Spinal cord (tissue), 9 donors: ENCODE measurements at regions not wholly inside any gene's neighbourhood (a gene's known extent, or its start where the extent isn't known, plus 50 kb on each side); places are given as distances from the start of the nearest gene placed in this dataset.
A peak's percentile ranks its signal among the peaks of the same experiment; 100 is the strongest.

ENCODE experiments used
- DNase-seq, 6 donors: peaks; one replicate each; pipeline versions ENCODE4 v3.0.0 to v3.0.0-alpha.2; 2013 to 2015; ENCODE audit warnings: low spot score in 6 of 6, low read depth in 4 of 6
- H3K27ac ChIP-seq: one replicate; pipeline ENCODE4 v1.5.1; 2013; ENCODE audit warnings: low read depth, low read length, control low read depth
- H3K27me3 ChIP-seq: one replicate; pipeline ENCODE4 v1.6.1; 2013; ENCODE audit warnings: low read length; ENCODE audit not compliant: control insufficient read depth, insufficient read depth
- H3K36me3 ChIP-seq: one replicate; pipeline ENCODE4 v1.6.1; 2013; ENCODE audit warnings: low read length; ENCODE audit not compliant: control insufficient read depth, insufficient read depth
- H3K4me1 ChIP-seq: one replicate; pipeline ENCODE4 v1.6.1; 2013; ENCODE audit warnings: low read length; ENCODE audit not compliant: control insufficient read depth, insufficient read depth
- H3K4me3 ChIP-seq: one replicate; pipeline ENCODE4 v1.5.1; 2013; ENCODE audit warnings: low read depth, low read length, control low read depth
- H3K9me3 ChIP-seq: one replicate; pipeline ENCODE4 v1.6.1; 2013; ENCODE audit warnings: low read length; ENCODE audit not compliant: control insufficient read depth, insufficient read depth
- WGBS: methylation state at CpG from one replicate; pipeline ENCODE4 v1.1.5; 2013; ENCODE audit warnings: missing lambda C conversion rate; ENCODE audit not compliant: insufficient coverage; 5-methylcytosine and 5-hydroxymethylcytosine counted together
- donor health status: healthy.

DNA sequence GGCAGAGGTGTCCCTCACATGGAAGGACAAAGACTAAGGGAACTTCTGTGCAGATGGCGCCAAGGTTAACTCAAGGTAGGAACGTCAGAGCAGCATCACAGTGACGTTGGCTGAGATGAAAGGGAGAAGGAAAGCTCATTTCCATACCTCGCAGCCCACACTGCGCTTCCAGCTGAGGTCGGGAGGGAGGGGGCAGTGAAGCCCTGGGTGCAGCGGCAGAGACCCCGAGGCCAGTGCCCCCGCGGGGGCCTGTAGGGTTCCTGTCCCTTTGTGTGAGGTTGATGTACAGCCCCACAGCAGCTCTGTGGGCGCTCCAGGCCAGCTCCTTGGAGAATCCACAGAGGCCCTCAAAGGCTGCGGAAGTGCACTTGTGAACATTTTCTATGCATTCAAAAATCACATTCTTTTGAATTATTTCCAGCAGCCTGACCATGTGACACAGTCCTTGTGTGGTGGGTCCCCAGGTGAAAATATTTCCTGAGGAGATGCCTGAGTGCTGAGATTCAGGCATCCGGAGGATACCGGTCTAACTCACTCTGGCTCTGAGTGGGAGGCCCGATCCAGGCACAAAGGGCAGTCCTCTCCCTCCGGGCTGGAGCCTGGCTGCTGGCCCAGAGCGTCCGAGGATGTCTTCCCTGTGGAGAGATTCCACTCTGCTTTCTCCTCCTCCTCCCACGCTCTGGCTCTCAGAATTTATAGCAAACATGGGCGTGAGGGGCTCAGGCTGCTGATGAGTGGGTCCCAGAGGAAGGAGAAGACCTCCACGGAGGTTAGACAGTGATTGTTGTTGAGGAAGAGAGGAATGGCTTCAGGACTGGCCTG lies 150.7 kb downstream of the ICE1 start:
- no peaks in the 10 kb centered on the region for H3K9me3 ChIP-seq
- no peaks in the 10 kb centered on the region for H3K27me3 ChIP-seq
- H3K4me3 ChIP-seq, result no peak overlapping the region
- 28% methylated on average over 13 of the region's 21 CpGs for WGBS
- peak in 2 of 6 donors; percentile 43 to 79 for DNase-seq
- no peak overlapping the region for H3K27ac ChIP-seq
- H3K4me1 ChIP-seq, result peaks cover 23% of the 10 kb centered on the region
- no peaks in the 10 kb centered on the region for H3K36me3 ChIP-seq

DNA sequence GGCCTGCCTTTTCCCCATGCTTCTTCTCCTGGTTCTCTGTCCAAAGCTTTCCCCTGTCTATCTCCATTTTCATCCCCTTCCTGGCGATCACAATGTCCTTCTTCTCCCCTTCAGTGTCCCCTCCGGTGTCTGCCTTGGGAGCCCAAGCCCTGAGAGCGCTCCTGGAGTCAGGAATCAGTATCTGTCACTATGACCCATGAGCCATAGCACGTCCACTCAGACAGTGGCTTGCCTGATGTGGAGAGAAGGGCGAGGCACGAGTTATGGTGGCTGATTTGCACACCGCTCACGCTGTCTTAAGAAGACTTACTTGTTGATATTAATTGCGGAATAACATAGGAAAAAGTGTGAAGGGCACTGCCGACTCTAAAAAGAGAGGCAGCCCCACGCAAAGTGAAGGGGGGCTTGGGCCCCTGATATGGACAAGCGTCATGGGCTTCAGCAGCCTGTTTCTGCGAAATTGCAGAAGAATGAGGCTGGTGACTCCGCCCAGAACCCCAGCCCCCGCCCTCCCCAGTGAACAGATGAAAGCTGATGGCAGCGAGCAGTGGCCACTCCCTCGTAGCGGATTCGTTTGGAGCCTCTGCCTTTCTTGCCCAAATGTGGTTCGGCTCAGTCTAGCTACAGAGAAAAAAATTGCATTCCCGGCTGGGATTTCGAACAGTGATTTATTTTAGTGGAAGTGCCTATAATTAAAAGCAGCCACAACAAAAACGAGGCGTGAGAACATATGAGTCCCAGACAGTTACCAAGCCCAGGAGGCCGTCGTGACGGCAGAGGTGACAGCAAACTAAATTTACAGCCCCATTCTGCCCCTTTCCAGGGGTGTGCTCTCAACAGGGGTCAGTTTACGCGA lies 149.8 kb downstream of the ICE1 start:
- DNase-seq, result peak in 2 of 6 donors; percentile 57 to 84
- no peak overlapping the region for H3K27ac ChIP-seq
- no peaks in the 10 kb centered on the region for H3K36me3 ChIP-seq
- 44% methylated on average over 18 of the region's 29 CpGs for WGBS
- H3K27me3 ChIP-seq, result no peaks in the 10 kb centered on the region
- H3K4me1 ChIP-seq, result peaks cover 23% of the 10 kb centered on the region
- no peaks in the 10 kb centered on the region for H3K9me3 ChIP-seq
- H3K4me3 ChIP-seq, result no peak overlapping the region

- H3K36me3 ChIP-seq, result no peaks in the 10 kb centered on the region
- no peak overlapping the region for H3K27ac ChIP-seq
- no peak overlapping the region for H3K4me3 ChIP-seq
- 96% methylated on average over 6 of the region's 8 CpGs for WGBS
- no peaks in the 10 kb centered on the region for H3K27me3 ChIP-seq
- no peaks in the 10 kb centered on the region for H3K9me3 ChIP-seq
- peaks cover 23% of the 10 kb centered on the region for H3K4me1 ChIP-seq
- DNase-seq, result no peak
These were observed 148.2 kb downstream of the ICE1 start for GRCh38 chr5:5570646-5571045.

DNA sequence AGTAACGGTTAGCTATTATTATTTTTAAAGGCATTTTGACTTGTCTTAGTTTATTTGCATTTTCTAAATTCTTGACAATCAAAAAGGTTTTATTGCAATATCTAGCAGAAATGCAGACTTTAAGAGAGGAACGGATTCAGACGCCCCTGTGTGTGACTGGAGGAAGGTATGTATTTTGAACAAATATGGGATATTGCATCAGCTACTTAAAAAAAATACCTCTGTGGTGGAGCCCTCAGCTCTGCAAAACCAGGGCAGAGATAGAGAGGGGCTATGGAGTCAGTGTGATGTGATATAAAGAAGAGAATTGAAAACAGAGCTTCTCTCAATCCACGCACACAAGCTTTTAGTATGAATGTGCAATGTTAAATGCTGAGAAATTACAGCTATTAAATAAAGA lies 142.4 kb downstream of the ICE1 start:
- H3K27ac ChIP-seq, result no peak overlapping the region
- no peaks in the 10 kb centered on the region for H3K4me1 ChIP-seq
- H3K4me3 ChIP-seq, result no peak overlapping the region
- H3K27me3 ChIP-seq, result no peaks in the 10 kb centered on the region
- no CpG with 5 or more reads among the region's 4 CpGs for WGBS
- H3K9me3 ChIP-seq, result no peaks in the 10 kb centered on the region
- no peak for DNase-seq
- no peaks in the 10 kb centered on the region for H3K36me3 ChIP-seq

- H3K4me1 ChIP-seq, result peaks cover 4% of the 10 kb centered on the region
- no CpG with 5 or more reads among the region's 1 CpG for WGBS
- peak in 1 of 6 donors; percentile 36 for DNase-seq
- H3K9me3 ChIP-seq, result no peaks in the 10 kb centered on the region
- no peak overlapping the region for H3K27ac ChIP-seq
- no peaks in the 10 kb centered on the region for H3K36me3 ChIP-seq
- H3K4me3 ChIP-seq, result no peak overlapping the region
- no peaks in the 10 kb centered on the region for H3K27me3 ChIP-seq
These were observed 137.5 kb downstream of the ICE1 start for GRCh38 chr5:5560016-5560415.

DNA sequence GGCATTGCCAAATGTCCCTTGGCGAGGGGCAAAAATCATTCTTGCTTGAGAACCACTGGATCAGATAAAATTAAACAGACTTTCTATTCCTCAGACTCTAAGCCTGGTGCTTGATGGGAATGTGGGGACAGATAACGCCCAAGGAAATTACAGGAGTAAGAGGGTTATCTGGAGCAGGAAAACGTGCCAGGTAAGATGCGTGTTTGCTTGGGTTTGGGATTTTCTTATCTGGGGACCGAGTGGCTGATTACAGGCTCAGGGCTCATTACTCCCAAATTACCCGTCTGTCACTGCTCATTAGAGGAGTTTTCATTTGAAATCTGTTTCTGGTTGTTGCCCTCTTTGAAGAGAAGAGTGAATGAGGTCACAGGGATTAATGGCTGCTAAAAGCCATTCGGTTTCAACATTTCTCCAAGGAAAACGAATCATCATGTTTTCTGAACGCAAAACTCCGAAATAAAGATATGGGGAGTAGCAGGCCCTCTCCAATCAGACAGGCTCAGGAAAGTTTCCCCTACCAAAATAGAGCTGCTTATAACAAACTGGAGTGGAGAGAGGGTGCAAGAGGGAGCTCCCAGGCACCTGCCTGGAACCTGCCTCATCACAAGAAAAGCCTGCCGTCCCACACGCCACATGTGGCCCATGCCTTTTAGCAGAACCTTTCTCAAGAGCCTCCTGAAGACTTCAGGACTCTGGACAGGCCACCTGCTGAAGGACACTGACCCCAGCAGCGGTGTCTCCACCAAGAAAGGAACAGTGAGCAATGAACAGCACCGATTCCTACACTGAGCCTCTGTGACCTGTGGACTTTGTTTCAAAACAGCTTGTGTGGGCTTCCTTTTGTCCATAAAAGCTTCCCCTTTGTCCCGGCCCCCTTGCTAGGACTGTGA lies 136.4 kb downstream of the ICE1 start:
- Histone ChIP-seq H3K4me1 (peaks cover 4% of the 10 kb centered on the region), H3K36me3 (no peaks in the 10 kb centered on the region), H3K27ac (no peak overlapping the region), H3K9me3 (no peaks in the 10 kb centered on the region), H3K27me3 (no peaks in the 10 kb centered on the region), H3K4me3 (no peak overlapping the region)
- peak in 1 of 6 donors; percentile 82 for DNase-seq
- WGBS, result 57% methylated on average over 8 of the region's 15 CpGs

DNA sequence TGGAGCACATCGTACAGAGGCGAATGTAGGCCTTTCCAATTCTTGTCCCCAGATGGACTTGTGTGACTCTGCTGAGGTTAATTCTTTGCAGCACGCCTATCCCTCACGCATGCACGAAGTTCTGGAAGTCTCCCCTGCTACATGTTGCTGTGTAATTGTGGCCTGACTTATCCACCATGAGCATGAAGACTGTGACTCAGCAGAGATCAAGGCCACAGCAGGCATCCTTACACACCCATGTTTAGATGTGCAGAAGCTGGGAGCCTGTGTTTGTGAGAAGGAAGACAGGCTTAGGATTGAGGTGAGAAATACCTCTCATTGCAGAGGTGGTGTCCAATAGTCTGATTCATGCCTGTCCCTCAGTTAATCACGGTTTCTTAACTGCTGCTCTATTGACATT lies 135.6 kb downstream of the ICE1 start:
- no peak for DNase-seq
- no peaks in the 10 kb centered on the region for H3K36me3 ChIP-seq
- H3K4me1 ChIP-seq, result peaks cover 4% of the 10 kb centered on the region
- H3K27ac ChIP-seq, result no peak overlapping the region
- no peak overlapping the region for H3K4me3 ChIP-seq
- 67% methylated on average over 6 of the region's 6 CpGs for WGBS
- no peaks in the 10 kb centered on the region for H3K9me3 ChIP-seq
- H3K27me3 ChIP-seq, result no peaks in the 10 kb centered on the region

DNA sequence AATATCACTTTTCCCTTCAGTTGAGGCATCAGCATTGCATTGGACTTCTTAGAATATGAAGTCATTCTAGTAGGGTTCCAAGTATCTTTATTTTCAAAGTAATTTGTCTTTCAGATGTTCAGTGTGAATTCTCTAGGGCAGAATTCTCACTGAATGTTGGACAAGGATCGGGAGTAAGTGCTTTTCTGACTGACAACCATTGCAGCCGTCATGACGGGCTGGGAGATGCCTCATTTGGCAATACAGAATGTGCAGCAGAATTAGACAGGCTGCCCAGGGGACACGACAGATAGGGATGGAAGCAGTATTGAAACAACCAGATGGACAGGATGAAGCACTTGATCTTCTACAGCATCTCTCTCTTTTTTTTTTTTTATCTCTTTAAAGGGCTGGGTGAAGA lies 129.0 kb downstream of the ICE1 start:
- Histone ChIP-seq H3K9me3 (no peaks in the 10 kb centered on the region), H3K4me1 (no peaks in the 10 kb centered on the region), H3K27ac (no peak overlapping the region), H3K27me3 (no peaks in the 10 kb centered on the region), H3K36me3 (no peaks in the 10 kb centered on the region), H3K4me3 (no peak overlapping the region)
- DNase-seq, result no peak
- WGBS, result 90% methylated on average over 4 of the region's 4 CpGs

- H3K4me3 ChIP-seq, result no peak overlapping the region
- H3K36me3 ChIP-seq, result no peaks in the 10 kb centered on the region
- 56% methylated on average over 1 of the region's 3 CpGs for WGBS
- no peaks in the 10 kb centered on the region for H3K9me3 ChIP-seq
- no peaks in the 10 kb centered on the region for H3K27me3 ChIP-seq
- no peaks in the 10 kb centered on the region for H3K4me1 ChIP-seq
- no peak for DNase-seq
- no peak overlapping the region for H3K27ac ChIP-seq
These were observed 123.9 kb downstream of the ICE1 start for GRCh38 chr5:5546408-5546807.
